HEK293 (cell line): ENCODE measurements at regions not wholly inside any gene's neighbourhood (a gene's known extent, or its start where the extent isn't known, plus 50 kb on each side); places are given as distances from the start of the nearest gene placed in this dataset.

ENCODE experiments used
- ZNF121 ChIP-seq: fragments of 450-650 bp; formaldehyde crosslinking; IDR thresholded peaks from 2 replicates; pipeline ENCODE4 v1.5.1; 2016; ENCODE audit warnings: missing biosample characterization, missing genetic modification characterization
- ZNF433 ChIP-seq: fragments of 450-650 bp; formaldehyde crosslinking; IDR thresholded peaks from 2 replicates; pipeline ENCODE4 v1.5.1; 2016; ENCODE audit warnings: missing biosample characterization, missing genetic modification characterization, low read depth
- TF ChIP-seq, protein P1 (sequence below): fragments of 450-650 bp; formaldehyde crosslinking; IDR thresholded peaks from 2 replicates; pipeline ENCODE4 v1.5.1; 2016; ENCODE audit warnings: missing biosample characterization, missing genetic modification characterization

DNA sequence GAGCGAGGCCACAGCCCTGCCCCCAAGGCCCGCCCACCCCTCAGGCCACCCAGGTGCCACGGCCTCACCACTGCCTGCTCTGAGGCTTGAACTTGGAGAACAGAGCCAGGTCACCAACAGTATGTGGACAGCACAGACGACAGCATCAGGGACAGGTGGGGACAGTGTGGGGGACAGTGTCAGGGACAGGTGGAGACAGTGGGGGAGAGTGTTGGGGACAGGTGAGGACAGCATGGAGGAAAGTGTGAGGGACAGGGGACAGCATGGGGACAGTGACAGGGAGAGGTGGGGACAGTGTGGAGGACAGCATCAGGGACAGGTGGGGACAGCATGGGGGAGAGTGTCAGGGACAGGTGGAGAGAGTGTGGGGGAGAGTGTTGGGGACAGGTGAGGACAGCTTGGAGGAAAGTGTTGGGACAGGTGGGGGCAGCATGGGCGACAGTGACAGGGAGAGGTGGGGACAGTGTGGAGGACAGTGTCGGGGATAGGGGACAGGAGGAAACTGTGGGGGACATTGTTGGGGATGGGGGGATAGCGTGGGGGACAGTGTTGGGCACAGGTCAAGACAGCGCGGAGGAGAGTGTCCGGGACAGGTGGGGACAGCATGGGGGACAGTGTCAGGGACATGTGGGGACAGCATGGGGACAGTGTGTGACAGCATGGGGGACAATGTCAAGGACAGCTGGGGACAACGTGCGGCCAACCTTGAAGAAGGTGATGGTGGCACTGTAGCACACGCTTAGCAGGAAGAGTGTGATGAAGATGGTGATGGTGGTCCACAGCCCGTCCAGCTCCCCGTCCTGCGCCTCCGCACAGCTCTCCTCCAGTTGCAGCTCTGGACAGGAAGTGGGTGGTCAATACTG lies 114.9 kb downstream of the TMEM121 start:
- TF ChIP-seq, protein P1, sequence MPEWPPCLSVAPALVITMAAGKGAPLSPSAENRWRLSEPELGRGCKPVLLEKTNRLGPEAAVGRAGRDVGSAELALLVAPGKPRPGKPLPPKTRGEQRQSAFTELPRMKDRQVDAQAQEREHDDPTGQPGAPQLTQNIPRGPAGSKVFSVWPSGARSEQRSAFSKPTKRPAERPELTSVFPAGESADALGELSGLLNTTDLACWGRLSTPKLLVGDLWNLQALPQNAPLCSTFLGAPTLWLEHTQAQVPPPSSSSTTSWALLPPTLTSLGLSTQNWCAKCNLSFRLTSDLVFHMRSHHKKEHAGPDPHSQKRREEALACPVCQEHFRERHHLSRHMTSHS (tag by site-specific recombination): no peak
- no peak for TF ChIP-seq ZNF121 (tag by site-specific recombination)
- no peak for TF ChIP-seq ZNF433 (tag by site-specific recombination)
